H1 (cell line): ENCODE measurements at regions not wholly inside any gene's neighbourhood (a gene's known extent, or its start where the extent isn't known, plus 50 kb on each side); places are given as distances from the start of the nearest gene placed in this dataset.

Source experiments
- CTCF ChIA-PET: fragments of 300-600 bp; sonication (Branson Sonifier 250); formaldehyde crosslinking; loops from one replicate; lab custom pipeline; 2021; ENCODE audit not compliant: partially characterized antibody; lab: Charles Lee
- POLR2A ChIA-PET: fragments of 300-600 bp; sonication (Branson Sonifier 250); formaldehyde crosslinking; loops from one replicate; lab custom pipeline; 2021; ENCODE audit warnings: inconsistent platforms; ENCODE audit not compliant: partially characterized antibody; lab: Charles Lee
- DNase-seq, 2 experiments: peaks; one replicate each; pipeline versions ENCODE4 v3.0.0 to v3.0.0-alpha.2; 2010 to 2022; ENCODE audit warnings: low spot score in 2 of 2, low read depth in 1 of 2, mixed read lengths in 1 of 2
- FAIRE-seq: peaks from 2 replicates; lab custom pipeline; 2011; peaks lifted over from hg19 to GRCh38; lab: Jason Lieb, UNC
- H2AFZ ChIP-seq: 2 replicates; pipeline ENCODE4 v1.8.1; 2012; ENCODE audit warnings: low read length, inconsistent platforms
- H2AK5ac ChIP-seq: 2 replicates; pipeline ENCODE4 v1.6.1; 2013; ENCODE audit warnings: low read depth, low read length
- H2BK120ac ChIP-seq: replicated peaks from 2 replicates; pipeline ENCODE3; 2013; ENCODE audit warnings: low read depth, low read length, inconsistent platforms
- H2BK12ac ChIP-seq: 2 replicates; pipeline ENCODE4 v1.6.1; 2013; ENCODE audit warnings: low read depth, low read length
- H2BK15ac ChIP-seq: 2 replicates; pipeline ENCODE4 v1.6.1; 2013; ENCODE audit warnings: low read length
- H2BK20ac ChIP-seq: 2 replicates; pipeline ENCODE4 v1.6.1; 2013; ENCODE audit warnings: low read length
- H2BK5ac ChIP-seq: 2 replicates; pipeline ENCODE4 v1.6.1; 2013; ENCODE audit warnings: low read depth, low read length
- H3K14ac ChIP-seq: 2 replicates; pipeline ENCODE4 v1.6.1; 2013; ENCODE audit warnings: inconsistent platforms; ENCODE audit not compliant: insufficient read length
- H3K18ac ChIP-seq: 2 replicates; pipeline ENCODE4 v1.6.1; 2013; ENCODE audit warnings: low read length; ENCODE audit errors: extremely low read depth
- H3K23ac ChIP-seq: 2 replicates; pipeline ENCODE4 v1.6.1; 2013; ENCODE audit warnings: inconsistent platforms; ENCODE audit not compliant: insufficient read length
- H3K23me2 ChIP-seq: 2 replicates; pipeline ENCODE4 v1.6.1; 2013; ENCODE audit warnings: low read depth, low read length
- H3K27ac ChIP-seq: 2 replicates; pipeline ENCODE4 v1.6.1; 2011; ENCODE audit warnings: low read depth, low read length, inconsistent platforms
- H3K27me3 ChIP-seq, 4 experiments: replicated peaks in 1 of 4; 1 replicate in 1 of 4; 2 replicates in 3 of 4; pipeline versions ENCODE4 v1.6.1 to v1.8.1; 2011 to 2013; ENCODE audit warnings: low read length in 3 of 4, mild to moderate bottlenecking in 3 of 4, inconsistent platforms in 2 of 4, mixed read lengths in 2 of 4, moderate library complexity in 1 of 4; ENCODE audit not compliant: control insufficient read depth in 3 of 4, insufficient read depth in 3 of 4; ENCODE audit errors: extremely low read depth in 1 of 4
- H3K36me3 ChIP-seq, 4 experiments: 2 replicates each; pipeline versions ENCODE4 v1.6.1 to v1.8.1; 2011 to 2013; ENCODE audit warnings: mild to moderate bottlenecking in 4 of 4, low read length in 3 of 4, moderate library complexity in 2 of 4, control low read depth in 1 of 4, inconsistent platforms in 1 of 4; ENCODE audit not compliant: insufficient read depth in 4 of 4, control insufficient read depth in 2 of 4
- H3K4ac ChIP-seq: replicated peaks from 2 replicates; pipeline ENCODE3; 2013; ENCODE audit warnings: low read length, low read depth, mixed read lengths, inconsistent platforms; ENCODE audit not compliant: insufficient read length
- H3K4me1 ChIP-seq, 4 experiments: replicated peaks in 1 of 4; 1 replicate in 1 of 4; 2 replicates in 3 of 4; pipeline versions ENCODE4 v1.6.1 to v1.8.1; 2011 to 2013; ENCODE audit warnings: low read length in 3 of 4, inconsistent platforms in 2 of 4, mixed read lengths in 1 of 4; ENCODE audit not compliant: insufficient read depth in 4 of 4, control insufficient read depth in 3 of 4
- H3K4me2 ChIP-seq, 2 experiments: 2 replicates each; pipeline versions ENCODE4 v1.6.1 to v1.8.1; 2011 to 2013; ENCODE audit warnings: low read depth in 2 of 2, low read length in 2 of 2, control low read depth in 1 of 2, inconsistent platforms in 1 of 2, mild to moderate bottlenecking in 1 of 2; ENCODE audit not compliant: insufficient read depth in 1 of 2
- H3K4me3 ChIP-seq, 4 experiments: fragments of 200-600, 300-600 bp in 1 of 4; sonication (generic), shearing (Covaris generic), sonication (Bioruptor Twin) in 1 of 4; 2 replicates each; pipeline versions ENCODE4 v1.5.1 to v1.8.1; 2011 to 2016; ENCODE audit warnings: low read length in 4 of 4, low read depth in 3 of 4, control low read depth in 2 of 4, inconsistent platforms in 2 of 4, mild to moderate bottlenecking in 2 of 4, mixed read lengths in 1 of 4, moderate library complexity in 1 of 4; ENCODE audit not compliant: insufficient read depth in 2 of 4; ENCODE audit errors: extremely low read depth in 1 of 4
- H3K56ac ChIP-seq: replicated peaks from 2 replicates; pipeline ENCODE3; 2013; ENCODE audit warnings: low read depth, mild to moderate bottlenecking, mixed read lengths, low read length, inconsistent platforms; ENCODE audit not compliant: insufficient read length
- H3K79me1 ChIP-seq: 2 replicates; pipeline ENCODE4 v1.6.1; 2013; ENCODE audit warnings: low read depth, low read length, control low read depth
- H3K79me2 ChIP-seq, 2 experiments: 2 replicates each; pipeline versions ENCODE4 v1.6.1 to v1.8.1; 2012 to 2013; ENCODE audit warnings: low read length in 2 of 2, mild to moderate bottlenecking in 2 of 2, inconsistent platforms in 1 of 2; ENCODE audit not compliant: insufficient read depth in 2 of 2, control insufficient read depth in 1 of 2
- H3K9ac ChIP-seq, 4 experiments: replicated peaks in 1 of 4; 1 replicate in 1 of 4; 2 replicates in 3 of 4; pipeline versions ENCODE4 v1.6.1 to v1.8.1; 2011 to 2013; ENCODE audit warnings: low read depth in 3 of 4, low read length in 3 of 4, control low read depth in 2 of 4, mild to moderate bottlenecking in 2 of 4, moderate library complexity in 2 of 4, inconsistent platforms in 1 of 4; ENCODE audit errors: extremely low read depth in 1 of 4
- H3K9me3 ChIP-seq, 2 experiments: 2 replicates each; pipeline versions ENCODE4 v1.6.1 to v1.8.1; 2012 to 2013; ENCODE audit warnings: mild to moderate bottlenecking in 2 of 2, moderate library complexity in 2 of 2, control low read depth in 1 of 2, inconsistent platforms in 1 of 2, low read depth in 1 of 2, low read length in 1 of 2, mixed read lengths in 1 of 2; ENCODE audit not compliant: insufficient read depth in 2 of 2
- H4K20me1 ChIP-seq, 2 experiments: replicated peaks in 1 of 2; 2 replicates each; pipeline versions ENCODE3 to v1.8.1; 2011 to 2013; ENCODE audit warnings: inconsistent platforms in 2 of 2, low read length in 2 of 2, mild to moderate bottlenecking in 1 of 2; ENCODE audit not compliant: insufficient read depth in 2 of 2, control insufficient read depth in 1 of 2
- H4K5ac ChIP-seq: 2 replicates; pipeline ENCODE4 v1.6.1; 2013; ENCODE audit warnings: low read length, low read depth, mixed read lengths, inconsistent platforms; ENCODE audit not compliant: insufficient read length
- H4K8ac ChIP-seq: 2 replicates; pipeline ENCODE4 v1.8.0; 2013; ENCODE audit warnings: mild to moderate bottlenecking, moderate library complexity, low read length, inconsistent platforms; ENCODE audit not compliant: insufficient read depth; ENCODE audit errors: extremely low read depth
- H4K91ac ChIP-seq: replicated peaks from 2 replicates; pipeline ENCODE3; 2013; ENCODE audit warnings: low read length, mixed read lengths, inconsistent platforms; ENCODE audit not compliant: insufficient read length
- BRCA1 ChIP-seq: IDR thresholded peaks from 2 replicates; pipeline ENCODE4 v1.6.1; 2012; ENCODE audit warnings: low read depth, low read length, improper control_type of control experiment
- CHD2 ChIP-seq: IDR thresholded peaks from 2 replicates; pipeline ENCODE4 v1.6.1; 2012; ENCODE audit warnings: low read length, improper control_type of control experiment
- CTBP2 ChIP-seq: IDR thresholded peaks from 2 replicates; pipeline ENCODE4 v1.7.0; 2011; ENCODE audit warnings: borderline replicate concordance, mild to moderate bottlenecking, moderate library complexity, mixed read lengths, low read length; ENCODE audit not compliant: insufficient read depth, insufficient read length
- EGR1 ChIP-seq: IDR thresholded peaks from 2 replicates; pipeline ENCODE4 v1.6.1; 2011; ENCODE audit warnings: low read depth, low read length, borderline replicate concordance
- EP300 ChIP-seq, 2 experiments: IDR thresholded peaks; 1 replicate in 1 of 2; 2 replicates in 1 of 2; pipeline ENCODE4 v1.6.1; 2011 to 2012; ENCODE audit warnings: low read depth in 2 of 2, low read length in 2 of 2, mild to moderate bottlenecking in 2 of 2, borderline replicate concordance in 1 of 2, inconsistent platforms in 1 of 2, moderate library complexity in 1 of 2
- GTF2F1 ChIP-seq: IDR thresholded peaks from 2 replicates; pipeline ENCODE4 v1.6.1; 2012; ENCODE audit warnings: low read depth, low read length, improper control_type of control experiment, borderline replicate concordance
- NRF1 ChIP-seq: IDR thresholded peaks from 2 replicates; pipeline ENCODE4 v1.6.1; 2011; ENCODE audit warnings: mild to moderate bottlenecking, low read depth, low read length, improper control_type of control experiment
- PHF8 ChIP-seq: fragments of 200-600 bp; sonication (generic); conservative IDR thresholded peaks from 2 replicates; pipeline ENCODE4 v1.7.1; 2012; ENCODE audit warnings: low read depth, mild to moderate bottlenecking, inconsistent platforms, low read length, moderate library complexity
- RNF2 ChIP-seq: fragments of 200-900, 300-1000 bp; sonication (generic); IDR thresholded peaks from 2 replicates; pipeline ENCODE4 v1.7.1; 2016; ENCODE audit warnings: borderline replicate concordance, low read depth, mild to moderate bottlenecking, antibody characterized with exemption, low read length; ENCODE audit not compliant: poor library complexity, severe bottlenecking; ENCODE audit errors: missing control alignments
- SP2 ChIP-seq: IDR thresholded peaks from 2 replicates; pipeline ENCODE4 v1.6.1; 2012; ENCODE audit warnings: mild to moderate bottlenecking, low read length, inconsistent platforms
- SUZ12 ChIP-seq: fragments of 200-600 bp; sonication (generic); IDR thresholded peaks from 2 replicates; pipeline ENCODE4 v1.6.1; 2012; ENCODE audit warnings: mild to moderate bottlenecking, inconsistent platforms, low read length, moderate library complexity, mixed read lengths
- TAF1 ChIP-seq: IDR thresholded peaks from 2 replicates; pipeline ENCODE4 v1.6.1; 2011; ENCODE audit warnings: mild to moderate bottlenecking, low read depth, low read length
- TAF7 ChIP-seq: optimal IDR thresholded peaks from 2 replicates; pipeline ENCODE3; 2011; ENCODE audit warnings: low read depth, mild to moderate bottlenecking, inconsistent platforms, low read length, moderate library complexity, borderline replicate concordance
- WGBS, 2 experiments: shearing (Covaris generic) in 1 of 2; methylation state at CpG; one replicate each; pipeline versions ENCODE4 v1.1.6 to v1.1.7; 2013 to 2015; ENCODE audit warnings: low lambda C conversion rate in 2 of 2, mixed read lengths in 2 of 2, inconsistent platforms in 1 of 2, low coverage in 1 of 2, missing lambda C conversion rate in 1 of 2; ENCODE audit not compliant: insufficient replicate concordance in 2 of 2, insufficient coverage in 1 of 2, insufficient read length in 1 of 2; ENCODE audit errors: extremely low coverage in 1 of 2, missing lambda C conversion rate in 1 of 2; 5-methylcytosine and 5-hydroxymethylcytosine counted together
- TF ChIP-seq, protein P1 (sequence below): IDR thresholded peaks from 2 replicates; pipeline ENCODE4 v1.6.1; 2011; ENCODE audit warnings: low read depth, mild to moderate bottlenecking, low read length; ENCODE audit not compliant: insufficient read depth

DNA sequence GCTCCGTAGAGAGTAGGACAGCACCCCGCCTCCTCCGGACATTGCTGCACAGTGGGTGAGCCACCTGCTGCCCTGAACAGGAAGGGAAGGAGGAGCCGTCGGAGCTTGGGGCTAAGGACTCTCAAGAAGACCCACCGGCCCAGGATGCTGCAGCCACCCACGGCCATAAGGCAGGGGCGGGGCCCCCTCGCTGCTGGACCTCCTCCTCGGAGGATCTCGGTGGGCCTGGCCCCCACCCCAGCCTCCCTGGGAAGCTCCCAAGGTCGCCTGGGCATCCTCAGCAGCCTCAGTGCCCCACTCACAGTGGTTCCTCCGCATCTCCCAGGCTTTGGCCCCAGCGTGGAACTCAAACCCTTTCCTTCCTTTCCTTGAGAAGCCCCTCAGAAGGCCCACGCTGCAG, 68.6 kb upstream of the DIO3 start:
- Histone ChIP-seq H2BK5ac (no peak overlapping the region), H2BK120ac (no peak overlapping the region), H3K14ac (no peak overlapping the region), H3K4me3 (no peak overlapping the region), H3K27me3 (no peaks in the 10 kb centered on the region; a peak in 1 of 7 replicates), H2BK20ac (no peak overlapping the region), H2BK15ac (no peak overlapping the region), H3K4me1 (peaks cover 10 to 21% (median 15%) of the 10 kb centered on the region in 4 experiments), H4K91ac (no peak overlapping the region), H3K9me3 (no peaks in the 10 kb centered on the region; a peak in 1 of 4 replicates), H3K79me2 (no peaks in the 10 kb centered on the region), H3K27ac (no peak overlapping the region), H4K8ac (peak overlapping the region; percentile 22; the same call in 1 of the 2 replicates), H3K23me2 (no peaks in the 10 kb centered on the region; the same call in 1 of the 2 replicates), H2BK12ac (no peak overlapping the region), H4K20me1 (no peaks in the 10 kb centered on the region), H2AFZ (no peak overlapping the region), H3K4me2 (no peak overlapping the region), H3K4ac (no peak overlapping the region), H3K56ac (no peak overlapping the region), H3K18ac (no peak overlapping the region), H3K23ac (no peak overlapping the region), H4K5ac (no peak overlapping the region), H2AK5ac (no peak overlapping the region), H3K36me3 (no peaks in the 10 kb centered on the region), H3K79me1 (no peaks in the 10 kb centered on the region), H3K9ac (no peak overlapping the region)
- no peak for DNase-seq
- FAIRE-seq, result no peak
- CTCF ChIA-PET, result interaction anchor here (0.9 to 1.1 kb wide), 2 partner anchors 18 to 22 kb away, joined by 3 to 8 read pairs; no protein-coding TSS in a partner anchor
- WGBS, 2 experiments, result 88% methylated on average over 14 of the region's 15 CpGs; no CpG with 5 or more reads in 1 of the 2 experiments
- POLR2A ChIA-PET, result no interaction called here
- no peak for TF ChIP-seq BRCA1
- TF ChIP-seq NRF1, result no peak
- TF ChIP-seq SP2, result no peak
- TF ChIP-seq RNF2, result no peak
- no peak for TF ChIP-seq EP300 (IDR thresholded peaks at IDR 0.05; ENCODE audit: borderline replicate concordance in 1 of 2, low read depth in 2 of 2, low read length in 2 of 2)
- no peak for TF ChIP-seq EGR1
- no peak for TF ChIP-seq CHD2
- TF ChIP-seq CTBP2, result no peak
- TF ChIP-seq TAF1, result no peak
- TF ChIP-seq PHF8, result no peak
- no peak for TF ChIP-seq TAF7
- TF ChIP-seq, protein P1, sequence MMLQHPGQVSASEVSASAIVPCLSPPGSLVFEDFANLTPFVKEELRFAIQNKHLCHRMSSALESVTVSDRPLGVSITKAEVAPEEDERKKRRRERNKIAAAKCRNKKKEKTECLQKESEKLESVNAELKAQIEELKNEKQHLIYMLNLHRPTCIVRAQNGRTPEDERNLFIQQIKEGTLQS, result no peak
- no peak for TF ChIP-seq SUZ12
- TF ChIP-seq GTF2F1, result no peak
